ENCODE measurements at regions not wholly inside any gene's neighbourhood (a gene's known extent, or its start where the extent isn't known, plus 50 kb on each side); places are given as distances from the start of the nearest gene placed in this dataset.

DNA sequence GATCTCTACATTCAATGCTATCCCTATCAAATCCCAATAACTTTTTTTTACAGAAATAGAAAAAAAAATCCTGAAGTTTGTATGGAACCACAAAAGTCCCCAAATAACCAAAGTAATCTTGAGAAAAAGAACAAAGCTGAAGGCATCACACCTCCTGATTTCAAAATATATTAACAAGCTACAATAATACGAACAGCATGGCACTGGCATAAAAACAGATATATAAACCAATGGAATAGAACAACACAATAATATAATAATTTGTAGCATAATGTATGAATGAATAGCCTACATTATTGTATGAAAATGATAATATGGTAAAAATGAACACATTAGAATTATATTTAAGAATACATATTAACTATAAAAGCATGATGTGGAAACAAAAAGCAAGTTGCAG lies 76.7 kb upstream of the TMC3 start:
- intact Hi-C loops (cut with DNase I): no loop called here
- DNase-seq: no peak

DNA sequence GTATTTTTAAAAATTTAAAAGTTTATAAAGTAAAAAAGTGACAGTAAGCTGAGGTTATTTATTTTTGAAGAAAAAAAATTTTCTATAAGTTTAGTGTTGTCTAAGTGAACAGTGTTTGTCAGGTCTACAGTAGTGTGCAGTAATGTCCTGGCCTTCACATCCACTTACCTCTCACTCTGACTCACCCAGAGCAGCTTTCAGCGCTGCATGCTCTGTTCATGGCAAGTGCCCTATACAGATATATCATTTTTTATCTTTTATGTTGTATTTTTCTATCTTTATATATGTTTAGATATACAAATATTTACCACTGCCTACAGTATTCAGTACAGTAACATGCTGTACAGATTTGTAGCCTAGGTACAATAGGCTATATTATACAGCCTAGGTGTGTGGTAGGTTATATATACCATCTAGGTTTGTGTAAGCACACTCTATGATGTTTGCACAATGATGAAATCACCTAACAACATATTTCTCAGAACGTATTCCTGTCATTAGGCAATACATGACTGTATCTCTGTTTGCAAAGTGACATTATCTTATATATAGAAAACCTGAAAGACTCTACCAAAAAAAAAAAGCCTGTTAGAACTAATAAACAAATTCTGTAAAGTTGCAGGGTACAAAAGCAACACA lies 75.9 kb upstream of the TMC3 start:
- DNase-seq: no peak
- ATAC-seq (ENCODE audit: poor library complexity): no peak
- intact Hi-C loops (cut with DNase I): no loop called here

More for the DNA sequence above, 76.7 kb upstream of the TMC3 start:
- no peak for ATAC-seq (ENCODE audit: poor library complexity)

DNA sequence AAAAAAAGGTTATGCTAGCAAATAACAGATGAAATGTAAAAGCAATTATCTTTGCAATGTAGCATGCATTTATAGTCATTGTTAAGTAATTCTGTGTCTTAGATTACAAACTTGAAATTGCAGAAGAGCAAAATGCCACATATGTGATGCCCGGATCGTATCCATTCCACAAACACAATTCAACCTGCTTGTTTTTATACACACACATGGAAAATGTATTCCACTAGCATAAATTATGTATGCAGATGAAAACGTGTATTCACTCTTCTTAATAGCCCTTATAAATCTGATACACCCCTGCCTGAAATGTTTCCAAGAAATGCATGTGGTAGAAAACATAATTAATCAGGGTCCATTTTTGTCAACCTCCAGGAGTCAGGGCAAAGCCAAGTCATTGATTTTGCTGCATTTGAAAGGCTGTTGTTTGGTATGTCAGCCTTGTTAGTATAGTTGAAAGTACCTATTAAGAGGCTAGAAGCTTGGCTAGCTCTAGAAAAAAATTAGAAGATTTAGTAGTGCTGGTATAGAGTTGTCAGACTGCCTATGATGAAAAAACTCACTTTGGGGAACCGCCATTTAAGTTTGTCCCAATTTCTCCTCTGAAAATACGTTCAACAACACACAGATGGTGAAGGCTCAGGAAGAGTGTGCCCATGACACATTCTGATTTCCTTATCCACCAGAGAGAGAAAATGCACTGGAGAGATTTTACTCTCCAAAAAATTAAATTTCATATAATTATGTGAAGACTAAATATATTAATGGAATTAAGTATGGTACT lies 69.2 kb upstream of the TMC3 start:
- ATAC-seq (ENCODE audit: poor library complexity): no peak
- no peak for DNase-seq
- intact Hi-C loops (cut with DNase I): no loop called here

- DNase-seq (no peak), ATAC-seq (ENCODE audit: poor library complexity) (peak; percentile 79)
- intact Hi-C loops (cut with DNase I): no loop called here
Measured at GRCh38 chr15:81442454-81442853, 68.4 kb upstream of the TMC3 start.

DNA sequence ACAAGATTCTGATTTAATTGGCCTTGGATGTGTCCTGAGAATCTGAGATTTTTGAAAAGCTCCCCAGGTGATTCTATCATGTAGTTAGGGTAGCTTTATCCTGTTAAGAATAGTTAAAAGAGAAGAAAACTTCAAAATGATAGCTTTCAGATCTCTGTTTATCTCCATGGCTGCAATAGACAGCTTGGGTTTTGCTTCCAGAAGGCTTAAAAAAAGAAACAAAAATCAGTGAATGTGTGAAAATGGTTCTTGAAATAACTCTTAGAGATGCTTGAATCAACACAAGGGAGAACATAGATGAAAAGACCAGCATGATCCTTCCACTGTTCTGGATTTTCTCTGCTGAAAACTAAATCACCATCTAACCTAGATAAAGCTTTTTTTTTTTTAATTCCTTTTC lies 60.8 kb upstream of the TMC3 start:
- intact Hi-C loops (cut with DNase I): no loop called here
- DNase-seq (no peak), ATAC-seq (ENCODE audit: poor library complexity) (no peak)

DNA sequence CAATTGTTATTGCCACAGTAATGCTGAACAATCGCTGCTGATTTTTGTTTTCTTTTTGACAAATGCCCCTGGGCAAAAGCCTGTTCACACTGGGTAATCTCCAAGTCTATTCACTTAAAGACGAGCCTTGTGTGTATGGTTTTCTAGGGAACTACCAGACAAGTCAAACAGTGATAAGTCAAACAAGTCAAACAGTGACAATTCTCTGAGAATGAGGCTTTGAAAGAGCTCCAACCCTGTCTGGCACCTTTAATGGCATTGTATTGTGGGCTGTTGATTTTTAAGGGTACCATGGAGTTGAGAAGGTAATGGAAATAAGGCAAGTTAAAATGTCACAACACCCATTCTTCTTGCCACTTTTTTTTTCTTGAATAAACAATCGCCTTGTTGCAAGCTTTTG lies 59.4 kb upstream of the TMC3 start:
- no peak for DNase-seq
- no peak for ATAC-seq (ENCODE audit: poor library complexity)
- intact Hi-C loops (cut with DNase I): no loop called here

DNA sequence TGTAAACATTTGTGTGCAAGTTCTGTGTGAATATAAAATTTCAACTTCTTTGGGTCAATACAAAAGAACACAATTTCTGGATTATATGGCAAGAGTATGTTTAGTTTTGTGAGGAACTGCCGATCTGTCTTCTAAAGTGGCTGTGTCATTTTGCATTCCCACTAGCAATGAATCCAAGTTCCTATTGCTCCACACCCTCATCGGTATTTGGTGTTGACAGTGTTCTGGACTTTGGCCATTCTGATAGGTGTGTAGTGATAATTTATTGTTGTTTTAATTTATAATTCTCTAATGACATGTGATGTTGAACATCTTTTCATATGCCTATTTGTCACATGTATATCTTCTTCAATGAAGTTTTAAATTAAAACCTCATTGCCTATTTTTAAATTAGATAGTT lies 58.2 kb upstream of the TMC3 start:
- peak; percentile 82 for ATAC-seq (ENCODE audit: poor library complexity)
- intact Hi-C loops (cut with DNase I): no loop called here

GRCh38 chr15:81427176-81427575 lies 53.2 kb upstream of the TMC3 start:
- ATAC-seq (ENCODE audit: poor library complexity) (no peak), DNase-seq (no peak)
- intact Hi-C loops (cut with DNase I): no loop called here

More for the DNA sequence above, 58.2 kb upstream of the TMC3 start:
- no peak for DNase-seq

GRCh38 chr15:81425905-81426304 lies 51.9 kb upstream of the TMC3 start:
- DNase-seq (no peak), ATAC-seq (ENCODE audit: poor library complexity) (no peak)
- intact Hi-C loops (cut with DNase I): no loop called here

All from Right ventricle myocardium superior (tissue), 1 donor.